ENCODE measurements at regions not wholly inside any gene's neighbourhood (a gene's known extent, or its start where the extent isn't known, plus 50 kb on each side); places are given as distances from the start of the nearest gene placed in this dataset.

- peaks cover 7 to 15% of the 10 kb centered on the region in 2 donors for H3K4me1 Mint-ChIP-seq
- Histone ChIP-seq H3K4me3 (ENCODE audit: low read length) (no peak overlapping the region), H3K27ac (ENCODE audit: low read length) (no peak overlapping the region), H3K27me3 (ENCODE audit: control insufficient read depth, insufficient read depth, low read length) (no peaks in the 10 kb centered on the region), H3K36me3 (ENCODE audit: control insufficient read depth, insufficient read depth, low read length) (no peaks in the 10 kb centered on the region), H3K9me3 (ENCODE audit: control insufficient read depth, insufficient read depth, low read length) (no peaks in the 10 kb centered on the region), H3K4me1 (ENCODE audit: control insufficient read depth, insufficient read depth, low read length) (peaks cover 6% of the 10 kb centered on the region)
- no peak overlapping the region for H3K4me3 Mint-ChIP-seq
- H3K27me3 Mint-ChIP-seq (ENCODE audit: low read depth in 2 of 2): peaks cover 18 to 19% of the 10 kb centered on the region in 2 donors
- ATAC-seq (no peak), DNase-seq (no peak)
- no peaks in the 10 kb centered on the region for H3K9me3 Mint-ChIP-seq
- no peak for TF ChIP-seq CTCF (IDR thresholded peaks at IDR 0.05)
- no peak overlapping the region for H3K27ac Mint-ChIP-seq
- no peaks in the 10 kb centered on the region for H3K36me3 Mint-ChIP-seq
- WGBS (ENCODE audit: insufficient coverage): 68% methylated on average over 11 of the region's 11 CpGs
- intact Hi-C loops (cut with micrococcal nuclease): no loop called here
Measured at GRCh38 chr11:120031612-120032600, 106.0 kb downstream of the TRIM29 start.

GRCh38 chr11:120031156-120031555 lies 106.8 kb downstream of the TRIM29 start:
- intact Hi-C loops (cut with micrococcal nuclease): no loop called here
- peaks cover 7 to 16% of the 10 kb centered on the region in 2 donors for H3K4me1 Mint-ChIP-seq
- DNase-seq: no peak

GRCh38 chr11:120030411-120030810 lies 107.5 kb downstream of the TRIM29 start:
- H3K27me3 Mint-ChIP-seq (ENCODE audit: low read depth in 2 of 2): peaks cover 18 to 19% of the 10 kb centered on the region in 2 donors
- no peaks in the 10 kb centered on the region for H3K36me3 Mint-ChIP-seq
- ATAC-seq: no peak
- 69% methylated on average over 4 of the region's 4 CpGs for WGBS (ENCODE audit: insufficient coverage)
- H3K4me3 Mint-ChIP-seq: no peak overlapping the region
- no peaks in the 10 kb centered on the region for H3K9me3 ChIP-seq (ENCODE audit: control insufficient read depth, insufficient read depth, low read length)
- no peak overlapping the region for H3K27ac Mint-ChIP-seq
- H3K4me1 ChIP-seq (ENCODE audit: control insufficient read depth, insufficient read depth, low read length): peaks cover 7% of the 10 kb centered on the region
- intact Hi-C loops (cut with micrococcal nuclease): no loop called here
- TF ChIP-seq CTCF (IDR thresholded peaks at IDR 0.05): no peak
- H3K9me3 Mint-ChIP-seq: no peaks in the 10 kb centered on the region
- H3K27me3 ChIP-seq (ENCODE audit: control insufficient read depth, insufficient read depth, low read length): no peaks in the 10 kb centered on the region
- DNase-seq: no peak
- peaks cover 7 to 16% of the 10 kb centered on the region in 2 donors for H3K4me1 Mint-ChIP-seq
- no peaks in the 10 kb centered on the region for H3K36me3 ChIP-seq (ENCODE audit: control insufficient read depth, insufficient read depth, low read length)
- no peak overlapping the region for H3K27ac ChIP-seq (ENCODE audit: low read length)
- no peak overlapping the region for H3K4me3 ChIP-seq (ENCODE audit: low read length)

More at GRCh38 chr11:120031156-120031555, 106.8 kb downstream of the TRIM29 start:
- H3K9me3 Mint-ChIP-seq: no peaks in the 10 kb centered on the region
- H3K36me3 ChIP-seq (ENCODE audit: control insufficient read depth, insufficient read depth, low read length): no peaks in the 10 kb centered on the region
- no peak overlapping the region for H3K4me3 Mint-ChIP-seq
- H3K27me3 ChIP-seq (ENCODE audit: control insufficient read depth, insufficient read depth, low read length): no peaks in the 10 kb centered on the region
- no peak overlapping the region for H3K27ac ChIP-seq (ENCODE audit: low read length)
- no peak overlapping the region for H3K4me3 ChIP-seq (ENCODE audit: low read length)
- no peaks in the 10 kb centered on the region for H3K36me3 Mint-ChIP-seq
- H3K9me3 ChIP-seq (ENCODE audit: control insufficient read depth, insufficient read depth, low read length): no peaks in the 10 kb centered on the region
- peaks cover 7% of the 10 kb centered on the region for H3K4me1 ChIP-seq (ENCODE audit: control insufficient read depth, insufficient read depth, low read length)
- no peak for TF ChIP-seq CTCF (IDR thresholded peaks at IDR 0.05)
- peaks cover 18 to 19% of the 10 kb centered on the region in 2 donors for H3K27me3 Mint-ChIP-seq (ENCODE audit: low read depth in 2 of 2)
- no peak overlapping the region for H3K27ac Mint-ChIP-seq
- WGBS (ENCODE audit: insufficient coverage): 90% methylated on average over 11 of the region's 11 CpGs
- no peak for ATAC-seq
